Neuronal stem cell (in vitro differentiated cells): ENCODE measurements at regions not wholly inside any gene's neighbourhood (a gene's known extent, or its start where the extent isn't known, plus 50 kb on each side); places are given as distances from the start of the nearest gene placed in this dataset.

Source experiments
- DNase-seq: peaks from one replicate; pipeline ENCODE4 v3.0.0-alpha.2; 2013; ENCODE audit warnings: low spot score
- H2AFZ ChIP-seq: one replicate; pipeline ENCODE4 v1.6.1; 2013; ENCODE audit warnings: mild to moderate bottlenecking, low read length, inconsistent platforms
- H2AK5ac ChIP-seq: 2 replicates; pipeline ENCODE4 v1.6.1; 2013; ENCODE audit warnings: low read depth, mild to moderate bottlenecking, inconsistent platforms, low read length, moderate library complexity, mixed read lengths
- H2BK120ac ChIP-seq: 2 replicates; pipeline ENCODE4 v1.6.1; 2013; ENCODE audit warnings: low read depth, mild to moderate bottlenecking, inconsistent platforms, low read length, moderate library complexity, mixed read lengths
- H2BK12ac ChIP-seq: one replicate; pipeline ENCODE4 v1.6.1; 2013; ENCODE audit warnings: low read length, inconsistent platforms
- H2BK15ac ChIP-seq: 2 replicates; pipeline ENCODE4 v1.6.1; 2013; ENCODE audit warnings: mild to moderate bottlenecking, low read length, inconsistent platforms, mixed read lengths
- H2BK5ac ChIP-seq: one replicate; pipeline ENCODE4 v1.6.1; 2013; ENCODE audit warnings: inconsistent platforms, mild to moderate bottlenecking, low read length, moderate library complexity
- H3K14ac ChIP-seq: one replicate; pipeline ENCODE4 v1.6.1; 2013; ENCODE audit warnings: low read length, inconsistent platforms
- H3K18ac ChIP-seq: 2 replicates; pipeline ENCODE4 v1.6.1; 2013; ENCODE audit warnings: low read length, inconsistent platforms
- H3K23ac ChIP-seq: 2 replicates; pipeline ENCODE4 v1.6.1; 2013; ENCODE audit warnings: low read depth, mild to moderate bottlenecking, mixed read lengths, low read length, inconsistent platforms; ENCODE audit not compliant: poor library complexity
- H3K27ac ChIP-seq: replicated peaks from 3 replicates; pipeline ENCODE4 v1.5.1; 2013; ENCODE audit warnings: low read length, inconsistent platforms
- H3K27me3 ChIP-seq, 3 experiments: 2 replicates each; pipeline ENCODE4 v1.6.1; 2013; ENCODE audit warnings: low read length in 3 of 3, mild to moderate bottlenecking in 2 of 3, inconsistent platforms in 1 of 3, low read depth in 1 of 3, mixed read lengths in 1 of 3, moderate library complexity in 1 of 3; ENCODE audit not compliant: control insufficient read depth in 3 of 3, insufficient read depth in 3 of 3
- H3K36me3 ChIP-seq, 2 donors: replicated peaks in 1 of 2; 2 replicates each; pipeline ENCODE4 v1.6.1; 2013; ENCODE audit warnings: low read length in 2 of 2; ENCODE audit not compliant: control insufficient read depth in 2 of 2, insufficient read depth in 2 of 2
- H3K4ac ChIP-seq: 2 replicates; pipeline ENCODE4 v1.6.1; 2013; ENCODE audit warnings: inconsistent platforms, mild to moderate bottlenecking, low read length, moderate library complexity
- H3K4me1 ChIP-seq, 2 donors: 1 replicate in 1 of 2; 2 replicates in 1 of 2; pipeline ENCODE4 v1.6.1; 2013; ENCODE audit warnings: low read length in 2 of 2, low read depth in 1 of 2; ENCODE audit not compliant: control insufficient read depth in 2 of 2, insufficient read depth in 1 of 2
- H3K4me2 ChIP-seq: one replicate; pipeline ENCODE4 v1.6.1; 2013; ENCODE audit warnings: mild to moderate bottlenecking, low read length, inconsistent platforms; ENCODE audit not compliant: insufficient read depth, poor library complexity, severe bottlenecking
- H3K4me3 ChIP-seq, 2 donors: 2 replicates each; pipeline ENCODE4 v1.5.1; 2013; ENCODE audit warnings: low read length in 2 of 2, mild to moderate bottlenecking in 2 of 2, inconsistent platforms in 1 of 2, moderate library complexity in 1 of 2
- H3K79me1 ChIP-seq: one replicate; pipeline ENCODE4 v1.6.1; 2013; ENCODE audit warnings: low read depth, mild to moderate bottlenecking, inconsistent platforms, low read length, moderate library complexity
- H3K9ac ChIP-seq: one replicate; pipeline ENCODE4 v1.6.1; 2013; ENCODE audit warnings: mild to moderate bottlenecking, low read depth, low read length, inconsistent platforms; ENCODE audit not compliant: poor library complexity
- H3K9me3 ChIP-seq, 2 donors: replicated peaks in 1 of 2; 2 replicates each; pipeline versions ENCODE3 to v1.6.1; 2013; ENCODE audit warnings: low read length in 2 of 2, mild to moderate bottlenecking in 2 of 2, inconsistent platforms in 1 of 2, low read depth in 1 of 2, mixed read lengths in 1 of 2, moderate library complexity in 1 of 2; ENCODE audit not compliant: control insufficient read depth in 2 of 2, insufficient read depth in 1 of 2
- H4K8ac ChIP-seq: one replicate; pipeline ENCODE4 v1.6.1; 2013; ENCODE audit warnings: low read depth, mild to moderate bottlenecking, inconsistent platforms, low read length, moderate library complexity
- H4K91ac ChIP-seq: one replicate; pipeline ENCODE4 v1.6.1; 2013; ENCODE audit warnings: low read length, low read depth, mild to moderate bottlenecking, inconsistent platforms; ENCODE audit not compliant: poor library complexity
- WGBS, 2 donors: extraction: QIAGEN DNeasy Blood & Tissue Kit; methylation state at CpG; one replicate each; pipeline ENCODE4 v1.1.7; 2013; ENCODE audit warnings: missing lambda C conversion rate in 2 of 2, mixed read lengths in 1 of 2; ENCODE audit not compliant: insufficient read length in 2 of 2, insufficient replicate concordance in 1 of 2; ENCODE audit errors: extremely low coverage in 2 of 2; 5-methylcytosine and 5-hydroxymethylcytosine counted together

DNA sequence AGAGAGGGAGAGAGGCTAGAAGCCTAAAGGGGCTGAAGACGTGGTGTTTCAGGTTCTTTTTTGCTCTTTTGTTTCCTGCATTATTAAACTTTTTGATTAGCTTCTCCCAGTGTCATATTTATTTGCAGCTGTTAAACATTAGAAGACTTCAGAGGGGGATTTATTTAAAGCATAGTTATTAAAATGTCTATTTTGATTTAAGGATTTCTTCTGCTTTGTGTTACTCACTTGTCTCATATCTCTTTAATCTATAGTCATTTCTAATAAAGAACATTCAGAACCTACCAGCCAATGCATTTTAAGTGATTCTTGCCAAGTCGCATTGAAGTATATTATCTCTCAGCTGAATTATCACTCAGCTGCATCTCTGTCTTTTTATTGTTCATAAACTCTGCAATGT lies 152.0 kb upstream of the DYRK2 start:
- H2BK5ac ChIP-seq: no peak overlapping the region
- H2BK12ac ChIP-seq: no peak overlapping the region
- H3K14ac ChIP-seq: no peak overlapping the region
- no peak overlapping the region for H2AFZ ChIP-seq
- no peaks in the 10 kb centered on the region for H3K4me1 ChIP-seq
- WGBS, 2 donors: no CpG with 5 or more reads among the region's 2 CpGs
- H4K8ac ChIP-seq: no peak overlapping the region
- no peak overlapping the region for H3K18ac ChIP-seq
- no peak overlapping the region for H2BK120ac ChIP-seq
- H3K23ac ChIP-seq: no peak overlapping the region
- no peak overlapping the region for H3K4me2 ChIP-seq
- H3K27me3 ChIP-seq: peaks cover 0 to 2% (median 0%) of the 10 kb centered on the region in 3 experiments
- no peaks in the 10 kb centered on the region for H3K79me1 ChIP-seq
- H2BK15ac ChIP-seq: no peak overlapping the region
- no peak overlapping the region for H3K4ac ChIP-seq
- no peak overlapping the region for H3K27ac ChIP-seq
- H2AK5ac ChIP-seq: no peak overlapping the region
- DNase-seq: no peak
- H3K9ac ChIP-seq: no peak overlapping the region
- no peaks in the 10 kb centered on the region for H3K36me3 ChIP-seq
- no peak overlapping the region for H3K4me3 ChIP-seq
- H4K91ac ChIP-seq: no peak overlapping the region
- no peaks in the 10 kb centered on the region for H3K9me3 ChIP-seq

GRCh38 chr12:67498991-67499390 lies 149.6 kb upstream of the DYRK2 start:
- no peak overlapping the region for H2BK5ac ChIP-seq
- H2BK120ac ChIP-seq: no peak overlapping the region
- H3K4me1 ChIP-seq: no peaks in the 10 kb centered on the region
- no peak overlapping the region for H3K18ac ChIP-seq
- no peaks in the 10 kb centered on the region for H3K79me1 ChIP-seq
- H3K14ac ChIP-seq: no peak overlapping the region
- H2BK15ac ChIP-seq: no peak overlapping the region
- H2BK12ac ChIP-seq: no peak overlapping the region
- H4K8ac ChIP-seq: no peak overlapping the region
- H2AFZ ChIP-seq: no peak overlapping the region
- no peak overlapping the region for H3K4me3 ChIP-seq
- H3K27ac ChIP-seq: no peak overlapping the region
- H3K4ac ChIP-seq: no peak overlapping the region
- H3K27me3 ChIP-seq: peaks cover 0 to 2% (median 0%) of the 10 kb centered on the region in 3 experiments
- H3K23ac ChIP-seq: no peak overlapping the region
- no peak overlapping the region for H2AK5ac ChIP-seq
- no peaks in the 10 kb centered on the region for H3K9me3 ChIP-seq
- WGBS, 2 donors: no CpG with 5 or more reads among the region's 1 CpG
- no peak overlapping the region for H4K91ac ChIP-seq
- no peaks in the 10 kb centered on the region for H3K36me3 ChIP-seq
- no peak overlapping the region for H3K9ac ChIP-seq
- no peak overlapping the region for H3K4me2 ChIP-seq
- no peak for DNase-seq

DNA sequence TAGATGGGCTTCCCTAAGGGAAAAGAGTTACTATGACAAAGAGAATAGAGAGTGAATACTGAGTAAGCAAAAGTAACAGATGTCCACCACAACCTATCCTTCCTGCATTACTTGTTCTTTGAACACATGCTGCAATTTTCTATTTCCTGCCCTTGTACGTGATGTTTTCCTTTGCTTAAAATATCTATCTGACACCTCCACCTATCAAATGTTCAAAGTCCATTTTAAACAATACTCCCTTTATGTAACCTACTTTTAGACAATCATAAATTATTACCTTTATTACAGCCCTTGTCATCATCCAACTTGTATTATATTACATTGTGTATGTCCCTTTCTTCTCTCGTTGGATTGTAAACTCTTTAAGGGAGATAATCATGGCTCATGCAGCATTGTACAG lies 147.2 kb upstream of the DYRK2 start:
- Histone ChIP-seq H2BK15ac (no peak overlapping the region), H3K4me2 (no peak overlapping the region), H3K14ac (no peak overlapping the region), H3K4ac (no peak overlapping the region), H4K8ac (no peak overlapping the region), H3K27ac (no peak overlapping the region), H3K9ac (no peak overlapping the region), H2AK5ac (no peak overlapping the region), H3K27me3 (no peaks in the 10 kb centered on the region), H3K23ac (no peak overlapping the region), H3K9me3 (no peaks in the 10 kb centered on the region), H2AFZ (no peak overlapping the region), H3K18ac (no peak overlapping the region), H3K36me3 (no peaks in the 10 kb centered on the region), H3K4me3 (no peak overlapping the region), H2BK12ac (no peak overlapping the region), H3K79me1 (no peaks in the 10 kb centered on the region), H2BK5ac (no peak overlapping the region), H2BK120ac (no peak overlapping the region), H4K91ac (no peak overlapping the region), H3K4me1 (no peaks in the 10 kb centered on the region)
- WGBS, 2 donors: no CpG with 5 or more reads among the region's 2 CpGs
- no peak for DNase-seq

- H3K4me2 ChIP-seq: no peak overlapping the region
- no peak overlapping the region for H4K8ac ChIP-seq
- no peak overlapping the region for H2BK15ac ChIP-seq
- H3K36me3 ChIP-seq: no peaks in the 10 kb centered on the region
- H3K18ac ChIP-seq: no peak overlapping the region
- H3K27ac ChIP-seq: no peak overlapping the region
- no peak overlapping the region for H3K23ac ChIP-seq
- no peak for DNase-seq
- H3K9ac ChIP-seq: no peak overlapping the region
- no peaks in the 10 kb centered on the region for H3K27me3 ChIP-seq
- H3K9me3 ChIP-seq: no peaks in the 10 kb centered on the region
- peaks cover 2 to 4% of the 10 kb centered on the region in 2 donors for H3K4me1 ChIP-seq
- H3K4ac ChIP-seq: no peak overlapping the region
- no CpG with 5 or more reads among the region's 1 CpG for WGBS, 2 donors
- H2AK5ac ChIP-seq: no peak overlapping the region
- H2BK12ac ChIP-seq: no peak overlapping the region
- H2BK5ac ChIP-seq: no peak overlapping the region
- no peak overlapping the region for H4K91ac ChIP-seq
- no peak overlapping the region for H3K4me3 ChIP-seq
- H2AFZ ChIP-seq: no peak overlapping the region
- no peak overlapping the region for H2BK120ac ChIP-seq
- H3K79me1 ChIP-seq: no peaks in the 10 kb centered on the region
- H3K14ac ChIP-seq: no peak overlapping the region
Measured at GRCh38 chr12:67504026-67504425, 144.5 kb upstream of the DYRK2 start.
